ENCODE measurements at regions not wholly inside any gene's neighbourhood (a gene's known extent, or its start where the extent isn't known, plus 50 kb on each side); places are given as distances from the start of the nearest gene placed in this dataset.

DNA sequence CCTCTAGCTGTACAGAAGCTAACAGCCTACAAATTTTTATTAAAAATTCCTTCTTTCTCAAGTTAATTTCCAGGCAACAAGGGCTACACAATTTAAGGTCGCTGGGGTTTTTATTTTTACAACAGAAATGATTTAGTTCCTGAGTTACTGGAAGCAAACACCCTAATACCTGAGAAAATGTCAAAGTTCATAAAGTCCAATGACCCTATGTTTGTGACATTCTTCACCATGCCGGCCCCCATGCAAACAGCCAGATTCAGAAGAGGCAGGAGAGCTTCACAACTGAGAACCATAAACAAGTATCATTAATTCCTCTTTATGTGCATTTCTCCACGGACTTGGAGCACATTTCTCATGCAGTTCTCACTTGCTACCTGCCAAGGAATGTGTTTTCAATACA lies 236.2 kb upstream of the EGLN3 start:
- TF ChIP-seq, protein P1, sequence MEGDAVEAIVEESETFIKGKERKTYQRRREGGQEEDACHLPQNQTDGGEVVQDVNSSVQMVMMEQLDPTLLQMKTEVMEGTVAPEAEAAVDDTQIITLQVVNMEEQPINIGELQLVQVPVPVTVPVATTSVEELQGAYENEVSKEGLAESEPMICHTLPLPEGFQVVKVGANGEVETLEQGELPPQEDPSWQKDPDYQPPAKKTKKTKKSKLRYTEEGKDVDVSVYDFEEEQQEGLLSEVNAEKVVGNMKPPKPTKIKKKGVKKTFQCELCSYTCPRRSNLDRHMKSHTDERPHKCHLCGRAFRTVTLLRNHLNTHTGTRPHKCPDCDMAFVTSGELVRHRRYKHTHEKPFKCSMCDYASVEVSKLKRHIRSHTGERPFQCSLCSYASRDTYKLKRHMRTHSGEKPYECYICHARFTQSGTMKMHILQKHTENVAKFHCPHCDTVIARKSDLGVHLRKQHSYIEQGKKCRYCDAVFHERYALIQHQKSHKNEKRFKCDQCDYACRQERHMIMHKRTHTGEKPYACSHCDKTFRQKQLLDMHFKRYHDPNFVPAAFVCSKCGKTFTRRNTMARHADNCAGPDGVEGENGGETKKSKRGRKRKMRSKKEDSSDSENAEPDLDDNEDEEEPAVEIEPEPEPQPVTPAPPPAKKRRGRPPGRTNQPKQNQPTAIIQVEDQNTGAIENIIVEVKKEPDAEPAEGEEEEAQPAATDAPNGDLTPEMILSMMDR (IDR thresholded peaks at IDR 0.05): no peak
- TF ChIP-seq EZH2 (IDR thresholded peaks at IDR 0.05; ENCODE audit: borderline replicate concordance, insufficient read depth, low read depth, low read length, poor library complexity, severe bottlenecking): no peak
